ENCODE measurements at regions not wholly inside any gene's neighbourhood (a gene's known extent, or its start where the extent isn't known, plus 50 kb on each side); places are given as distances from the start of the nearest gene placed in this dataset.
"Not testable (repeated sequence)": the region's sequence is repeated elsewhere in the genome, so short reads cannot be mapped to it uniquely, and the experiment has no call there.

GRCh38 chr13:50267066-50267465 lies 251.8 kb downstream of the KCNRG start:
- DNase-seq (ENCODE audit: low read depth in 2 of 2, low spot score in 1 of 2): no peak

DNA sequence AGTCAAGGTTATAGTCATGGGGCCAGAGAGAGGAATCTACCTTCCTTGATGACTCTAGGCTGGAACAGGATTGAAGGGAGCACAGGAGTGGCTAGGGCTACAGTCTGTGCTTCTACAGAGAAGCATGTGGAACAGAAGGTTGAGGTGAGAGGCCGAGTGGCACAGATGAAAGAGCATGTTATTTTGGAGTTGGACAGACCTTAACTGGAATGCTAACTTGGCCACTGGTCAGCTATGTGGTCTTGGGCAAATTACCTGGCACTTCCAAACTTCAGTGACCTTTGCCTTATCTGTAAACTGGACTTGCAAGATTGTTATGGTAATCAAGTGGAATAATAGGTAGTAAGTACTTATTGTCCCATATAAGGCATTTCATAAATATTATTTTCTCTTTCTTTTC lies 252.7 kb downstream of the KCNRG start:
- DNase-seq (ENCODE audit: low read depth in 2 of 2, low spot score in 1 of 2): no peak

DNA sequence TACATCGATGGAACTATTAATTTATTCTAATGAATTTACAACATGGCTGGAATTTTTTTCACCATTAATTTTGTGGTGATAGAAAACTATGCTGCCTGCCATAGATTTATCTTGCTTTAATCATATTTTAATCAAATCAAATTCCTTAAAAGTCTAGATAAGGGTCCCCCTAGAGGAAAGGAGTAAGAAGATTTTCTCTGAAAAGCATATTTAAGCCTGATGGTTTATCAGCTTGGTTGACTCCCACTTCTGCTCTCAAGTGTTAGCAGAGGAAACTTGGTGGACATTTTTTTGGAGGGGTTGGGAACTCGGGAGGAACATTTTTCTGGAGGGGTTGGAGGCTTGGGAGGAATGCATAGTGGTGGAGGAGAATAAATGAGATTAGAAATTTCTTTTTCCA lies 253.3 kb downstream of the KCNRG start:
- no peak for DNase-seq (ENCODE audit: low read depth in 2 of 2, low spot score in 1 of 2)

DNA sequence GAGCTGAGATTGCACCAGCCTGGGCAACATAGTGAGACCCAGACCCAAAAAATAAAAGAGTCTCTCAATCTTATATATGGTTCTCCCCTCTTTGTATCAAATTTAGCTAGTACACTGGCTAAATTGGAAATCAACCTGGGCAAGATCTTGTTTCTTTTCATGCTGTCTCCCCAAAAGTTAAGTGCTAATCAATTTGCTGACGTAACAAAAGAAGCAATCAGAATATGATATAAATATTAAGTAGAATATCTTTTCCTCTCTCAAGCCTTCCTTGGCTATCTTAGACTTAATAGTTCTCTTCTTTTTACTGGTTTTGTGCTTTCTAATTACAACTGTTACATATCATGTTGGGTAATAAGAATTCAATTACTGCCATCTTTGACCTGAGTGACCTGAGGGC lies 258.9 kb downstream of the KCNRG start:
- no peak for DNase-seq (ENCODE audit: low read depth in 2 of 2, low spot score in 1 of 2)

DNA sequence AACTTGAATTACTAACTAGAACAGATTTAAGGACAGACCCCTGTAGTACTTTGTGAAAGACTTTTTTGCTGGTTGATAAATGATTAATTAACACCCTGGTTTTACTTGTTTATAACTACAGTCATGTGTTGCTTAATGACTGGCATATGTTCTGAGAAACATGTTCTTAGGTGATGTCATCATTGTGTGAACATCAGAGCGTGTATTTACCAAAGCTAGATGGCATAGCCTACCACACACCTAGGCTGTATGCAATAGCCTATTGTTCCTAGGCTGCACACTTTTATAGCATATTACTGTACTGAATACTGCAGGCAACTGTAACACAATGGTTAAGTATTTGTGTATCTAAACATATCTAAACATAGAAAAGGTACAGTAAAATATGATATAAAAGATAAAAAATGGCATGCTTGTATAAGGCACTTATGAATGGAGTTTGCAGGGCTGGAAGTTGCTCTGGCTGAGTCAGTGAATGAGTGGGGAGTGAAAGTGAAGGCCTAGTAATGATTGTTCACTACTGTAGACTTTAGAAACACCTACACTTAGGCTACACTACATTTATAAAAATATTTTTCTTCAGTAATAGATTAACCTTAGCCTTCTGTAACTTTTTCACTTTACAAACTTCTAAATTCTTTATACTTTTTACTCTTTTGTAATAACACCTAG lies 260.3 kb downstream of the KCNRG start:
- no peak for DNase-seq (ENCODE audit: low read depth in 2 of 2, low spot score in 1 of 2)

DNA sequence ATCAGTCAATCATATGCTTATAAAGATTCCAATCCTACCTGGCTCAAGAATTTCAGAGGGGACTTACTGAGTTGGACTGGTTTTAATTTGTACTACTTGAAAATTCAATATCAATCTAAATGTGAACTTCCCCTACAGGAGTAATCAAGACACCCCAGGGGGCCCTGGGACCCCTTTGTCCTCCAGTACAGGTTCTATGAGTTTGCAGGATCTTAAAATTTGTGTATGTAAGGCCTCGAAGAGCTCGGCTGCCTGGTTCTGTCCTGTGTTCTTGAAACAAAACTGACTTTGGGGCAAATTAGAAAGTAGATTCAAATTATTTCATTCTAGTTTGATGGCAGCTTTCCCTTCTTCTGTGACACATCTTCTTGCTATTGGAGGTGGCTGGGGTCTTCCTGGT lies 261.3 kb downstream of the KCNRG start:
- DNase-seq (ENCODE audit: low read depth in 2 of 2, low spot score in 1 of 2): no peak

- no peak for DNase-seq (ENCODE audit: low read depth in 2 of 2, low spot score in 1 of 2)
Measured at GRCh38 chr13:50277127-50277526, 261.9 kb downstream of the KCNRG start.

DNA sequence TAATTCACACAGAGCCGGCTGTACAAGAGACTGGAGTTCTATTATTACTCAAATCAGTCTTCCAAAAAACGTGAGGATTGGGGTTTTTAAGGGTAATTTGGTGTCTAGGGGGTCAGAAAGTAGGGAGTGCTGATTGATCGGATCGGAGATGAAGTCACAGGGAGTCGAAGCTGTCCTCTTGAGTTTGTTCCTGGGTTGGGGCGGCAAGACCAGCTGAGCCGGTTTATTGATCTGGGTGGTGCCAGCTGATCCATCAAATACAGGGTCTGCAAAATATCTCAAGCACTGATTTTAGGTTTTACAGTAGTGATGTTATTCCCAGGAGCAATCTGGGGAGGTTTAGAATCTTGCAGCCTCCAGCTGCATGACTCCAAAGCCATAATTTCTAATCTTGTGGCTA lies 262.7 kb downstream of the KCNRG start:
- DNase-seq (ENCODE audit: low read depth in 2 of 2, low spot score in 1 of 2): no peak

- DNase-seq (ENCODE audit: low read depth in 2 of 2, low spot score in 1 of 2): no peak
Measured at GRCh38 chr13:50280441-50280937, 265.2 kb downstream of the KCNRG start.

DNA sequence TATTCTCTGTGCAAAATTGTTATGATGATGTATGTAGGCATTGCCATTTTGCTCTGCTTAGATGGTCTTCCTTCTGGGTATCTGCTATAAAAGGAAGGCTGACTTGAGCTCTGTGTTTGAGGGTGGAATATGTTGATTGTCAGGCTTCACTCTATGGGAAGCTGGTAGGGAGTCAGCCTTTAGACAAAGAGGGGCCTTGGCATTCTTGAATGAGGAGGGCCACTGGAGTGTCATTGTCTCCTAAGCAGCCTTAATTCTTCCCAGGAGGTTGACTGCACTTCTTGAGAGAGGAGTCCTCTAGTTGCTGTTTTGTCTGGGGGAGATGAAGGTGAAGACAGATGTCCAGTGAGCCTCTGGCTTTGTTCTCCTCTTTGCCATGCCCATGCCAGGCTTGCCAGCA lies 266.8 kb downstream of the KCNRG start:
- no peak for DNase-seq (ENCODE audit: low read depth in 2 of 2, low spot score in 1 of 2)

DNA sequence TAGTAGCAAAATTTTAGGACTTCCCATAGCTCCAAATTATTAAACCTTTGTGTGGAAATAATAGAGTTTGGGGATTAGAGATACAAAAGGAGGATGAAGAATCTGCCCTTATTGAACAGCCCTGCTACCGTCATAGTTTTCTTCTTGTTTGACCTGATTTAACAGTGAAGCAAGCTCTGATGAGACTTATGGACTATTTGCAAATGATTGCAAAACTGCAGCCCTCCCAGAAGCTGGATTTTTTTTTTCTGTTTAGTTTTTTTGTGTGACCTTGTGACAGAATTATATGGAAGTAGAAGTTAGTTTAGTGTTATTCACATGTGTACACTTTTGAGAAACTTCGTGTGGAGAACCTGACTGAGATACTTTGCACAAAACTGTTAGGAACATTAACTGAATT lies 267.8 kb downstream of the KCNRG start:
- no peak for DNase-seq (ENCODE audit: low read depth in 2 of 2, low spot score in 1 of 2)

DNA sequence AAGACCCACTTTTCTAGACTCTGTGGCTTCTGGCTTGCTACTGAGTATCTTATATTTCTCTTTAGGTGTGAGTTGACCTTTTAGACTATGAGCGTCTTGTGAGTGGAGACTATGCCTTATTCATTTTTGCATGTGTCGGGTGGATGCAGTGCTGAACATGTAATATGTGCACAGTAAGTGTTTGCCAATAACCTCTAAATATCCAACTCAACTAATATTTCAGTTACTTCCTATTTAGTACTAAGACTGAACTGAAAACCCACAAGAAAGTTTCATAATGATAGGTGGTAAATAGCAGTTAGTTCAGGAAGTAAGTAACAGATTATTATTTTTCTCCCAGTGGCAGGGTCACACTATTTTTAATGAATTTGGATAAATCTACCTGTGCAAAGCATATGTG lies 269.3 kb downstream of the KCNRG start:
- DNase-seq (ENCODE audit: low read depth in 2 of 2, low spot score in 1 of 2): no peak

GRCh38 chr13:50285283-50285682 lies 270.0 kb downstream of the KCNRG start:
- no peak for DNase-seq (ENCODE audit: low read depth in 2 of 2, low spot score in 1 of 2)

GRCh38 chr13:50286324-50286723 lies 271.1 kb downstream of the KCNRG start:
- DNase-seq (ENCODE audit: low read depth in 2 of 2, low spot score in 1 of 2): no peak

- DNase-seq (ENCODE audit: low read depth in 2 of 2, low spot score in 1 of 2): no peak
Measured at GRCh38 chr13:50290186-50290585, 274.9 kb downstream of the KCNRG start.

- no peak for DNase-seq (ENCODE audit: low read depth in 2 of 2, low spot score in 1 of 2)
Measured at GRCh38 chr13:50291611-50292010, 276.4 kb downstream of the KCNRG start.

- no peak for DNase-seq (ENCODE audit: low read depth in 2 of 2, low spot score in 1 of 2)
Measured at GRCh38 chr13:50292081-50292480, 276.8 kb downstream of the KCNRG start.

DNA sequence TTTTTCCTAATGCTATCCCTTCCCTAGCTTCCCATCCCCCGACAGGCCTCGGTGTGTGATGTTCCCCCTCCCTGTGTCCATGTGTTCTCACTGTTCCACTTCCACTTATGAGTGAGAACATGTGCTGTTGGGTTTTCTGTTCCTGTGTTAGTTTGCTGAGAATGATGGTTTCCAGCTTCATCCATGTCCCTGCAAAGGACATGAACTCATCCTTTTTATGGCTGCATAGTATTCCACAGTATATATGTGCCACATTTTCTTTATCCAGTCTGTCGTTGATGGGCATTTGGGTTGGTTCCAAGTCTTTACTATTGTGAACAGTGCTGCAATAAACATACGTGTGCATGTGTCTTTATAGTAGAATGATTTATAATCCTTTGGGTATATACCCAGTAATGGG lies 279.2 kb downstream of the KCNRG start:
- not testable (repeated sequence) for DNase-seq (ENCODE audit: low read depth in 2 of 2, low spot score in 1 of 2)

- DNase-seq (ENCODE audit: low read depth in 2 of 2, low spot score in 1 of 2): no peak
Measured at GRCh38 chr13:50299546-50300249, 284.5 kb downstream of the KCNRG start.

DNA sequence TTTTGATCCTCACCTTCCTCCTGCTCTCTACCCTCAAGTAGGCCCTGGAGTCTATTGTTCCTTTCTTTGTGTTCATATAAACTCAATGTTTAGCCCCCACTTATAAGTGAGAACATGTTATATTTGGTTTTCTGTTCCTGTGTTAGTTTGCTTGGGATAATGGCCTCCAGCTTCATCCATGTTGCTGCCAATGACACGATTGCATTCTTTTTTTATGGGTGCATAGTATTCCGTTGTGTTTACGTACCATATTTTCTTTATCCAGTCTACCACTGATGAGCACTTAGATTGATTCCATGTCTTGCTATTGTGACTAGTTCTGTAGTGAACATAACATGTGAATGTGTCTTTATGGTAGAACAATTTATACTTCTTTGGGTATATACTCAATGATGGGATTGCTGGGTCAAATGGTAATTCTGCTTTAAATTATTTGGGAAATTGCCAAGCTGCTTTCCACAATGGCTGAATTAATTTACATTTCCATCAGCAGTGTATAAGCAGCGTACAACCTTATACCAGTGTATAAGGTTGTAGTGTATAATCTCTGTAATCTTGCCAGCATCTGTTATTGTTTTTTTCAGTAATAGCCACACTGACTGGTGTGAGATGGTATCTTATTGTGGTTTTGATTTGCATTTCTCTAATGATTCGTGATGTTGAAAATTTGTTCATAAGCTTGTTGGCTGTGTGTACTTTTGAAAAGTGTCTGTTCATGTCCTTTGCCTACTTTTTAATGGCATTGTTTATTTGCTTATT lies 288.9 kb downstream of the KCNRG start:
- no peak for DNase-seq (ENCODE audit: low read depth in 2 of 2, low spot score in 1 of 2)

DNA sequence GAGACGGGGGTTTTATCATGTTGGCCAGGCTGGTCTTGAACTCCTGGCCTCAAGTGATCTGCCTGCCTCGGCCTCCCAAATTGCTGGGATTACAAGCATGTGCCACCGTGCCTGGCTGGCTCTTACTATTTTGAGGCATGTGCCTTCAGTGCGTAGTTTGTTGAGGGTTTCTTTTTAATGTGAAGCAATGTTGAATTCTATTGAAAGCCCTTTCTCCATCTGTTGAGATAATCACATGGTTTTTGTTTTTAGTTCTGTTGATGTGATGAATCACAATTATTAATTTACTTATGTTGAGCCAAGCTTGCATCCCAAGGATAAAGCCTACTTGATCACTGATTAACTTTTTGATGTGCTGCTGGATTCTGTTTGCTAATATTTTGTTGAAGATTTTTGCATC lies 290.9 kb downstream of the KCNRG start:
- DNase-seq (ENCODE audit: low read depth in 2 of 2, low spot score in 1 of 2): no peak

GRCh38 chr13:50309318-50309717 lies 294.1 kb downstream of the KCNRG start:
- no peak for DNase-seq (ENCODE audit: low read depth in 2 of 2, low spot score in 1 of 2)
